GM03348 (cell line): ENCODE measurements at regions not wholly inside any gene's neighbourhood (a gene's known extent, or its start where the extent isn't known, plus 50 kb on each side); places are given as distances from the start of the nearest gene placed in this dataset.
A peak's percentile ranks its signal among the peaks of the same experiment; 100 is the strongest.

Experiments used
- DNase-seq: peaks from one replicate; pipeline ENCODE4 v3.0.0; 2012; ENCODE audit warnings: low spot score

GRCh38 chr13:39100996-39101738, 62.9 kb downstream of the NHLRC3 start:
- DNase-seq = no peak

DNA sequence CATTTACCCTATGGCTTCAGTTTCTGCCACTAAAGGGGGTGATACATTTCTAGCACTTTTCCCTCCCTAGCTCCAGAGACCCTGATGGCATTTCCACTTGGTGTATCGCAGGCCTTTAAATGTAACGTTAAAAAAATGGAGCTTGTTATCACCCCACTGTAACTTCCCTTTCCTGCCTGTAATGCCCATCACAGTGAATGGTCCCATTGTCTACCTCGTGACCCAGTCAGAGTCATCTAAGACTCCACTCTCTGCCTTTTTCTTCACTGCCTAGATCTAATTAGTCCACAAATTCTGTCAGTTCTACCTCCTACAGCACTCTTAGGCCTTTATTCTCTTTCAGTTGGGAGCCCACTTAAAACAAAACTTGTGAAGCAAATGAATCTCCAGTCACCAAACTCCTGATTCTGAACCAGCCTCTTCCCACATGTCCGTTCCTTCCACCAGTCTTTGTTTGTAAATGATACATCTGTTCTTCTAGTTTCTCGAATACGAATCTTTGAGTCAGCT, 64.8 kb downstream of the NHLRC3 start:
- DNase-seq = no peak

DNA sequence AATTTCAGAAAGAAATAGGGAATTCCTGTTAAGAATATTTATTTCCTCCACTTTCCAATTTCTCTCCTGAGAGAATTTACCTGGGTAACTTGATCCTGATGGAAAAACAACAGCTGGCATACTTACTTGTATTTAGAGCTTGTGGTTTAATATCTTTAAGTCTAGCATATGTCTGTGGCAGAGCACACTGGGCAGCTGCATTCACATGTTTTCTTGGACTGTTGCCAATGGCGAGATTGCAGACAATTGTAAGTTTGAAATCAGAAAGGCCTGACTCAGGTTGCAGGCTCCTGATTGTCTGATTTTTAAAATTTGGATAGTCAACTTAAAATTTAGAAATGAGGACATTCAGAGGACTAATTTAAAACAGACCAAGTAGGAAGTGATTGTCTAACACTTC, 66.9 kb downstream of the NHLRC3 start:
- peak; percentile 3 for DNase-seq

DNA sequence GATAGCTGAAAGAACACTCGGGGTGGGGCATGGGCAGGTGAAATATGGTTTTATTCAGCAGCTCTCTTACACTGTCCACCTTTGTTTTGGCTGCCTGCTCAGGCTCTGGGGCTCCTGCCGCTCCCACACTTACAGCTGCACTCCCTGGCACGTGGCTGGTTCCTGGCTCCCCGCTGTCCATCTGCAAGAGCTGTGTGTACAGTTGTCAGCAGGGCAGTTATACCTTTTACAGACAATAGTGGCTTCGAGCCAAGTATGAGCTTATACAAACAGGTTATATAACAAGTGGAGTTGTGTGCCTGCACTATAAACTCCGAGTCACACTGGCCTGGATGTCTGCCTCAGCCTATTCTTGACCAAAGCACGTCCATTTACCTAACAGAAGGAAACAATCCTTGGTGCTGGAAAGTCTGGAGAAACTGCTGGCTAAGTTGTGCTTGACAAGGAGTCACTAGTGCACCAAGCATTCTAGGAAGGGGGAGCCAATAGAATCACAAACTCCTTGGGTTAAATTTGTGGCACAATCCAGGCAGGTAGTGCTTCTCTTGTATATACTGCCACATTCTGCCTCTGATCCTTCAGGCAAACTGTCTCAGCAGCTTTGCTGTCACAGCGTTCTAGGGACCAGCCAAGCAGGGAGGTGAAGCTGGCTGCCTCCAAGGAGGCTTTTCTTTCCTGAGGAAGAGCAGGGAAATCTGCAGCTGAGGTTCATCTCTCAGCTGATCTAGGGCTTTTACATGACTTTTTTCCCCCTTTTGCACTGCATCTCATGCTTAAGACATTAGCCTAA, 68.2 kb downstream of the NHLRC3 start:
- DNase-seq = no peak

GRCh38 chr13:39107561-39107960, 69.3 kb downstream of the NHLRC3 start:
- no peak for DNase-seq

DNA sequence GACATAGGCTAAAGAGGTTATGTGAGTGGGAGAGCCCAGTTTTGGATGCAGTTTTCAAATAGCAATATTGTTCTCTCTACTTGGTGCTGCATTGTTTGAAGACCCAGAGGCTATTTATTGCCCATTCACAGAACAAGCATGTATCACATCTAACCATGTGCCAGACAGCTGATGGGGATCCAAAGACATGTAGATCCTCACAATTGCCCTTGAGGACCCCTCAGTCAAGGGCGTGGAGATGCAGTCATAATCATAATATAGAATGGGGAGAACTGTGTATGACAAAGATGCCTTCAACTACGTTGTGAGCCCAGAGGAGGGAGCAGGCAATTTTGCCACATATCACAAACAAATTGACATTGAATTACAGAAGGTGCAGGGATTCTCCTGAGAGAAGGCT, 70.5 kb downstream of the NHLRC3 start:
- DNase-seq = no peak

DNA sequence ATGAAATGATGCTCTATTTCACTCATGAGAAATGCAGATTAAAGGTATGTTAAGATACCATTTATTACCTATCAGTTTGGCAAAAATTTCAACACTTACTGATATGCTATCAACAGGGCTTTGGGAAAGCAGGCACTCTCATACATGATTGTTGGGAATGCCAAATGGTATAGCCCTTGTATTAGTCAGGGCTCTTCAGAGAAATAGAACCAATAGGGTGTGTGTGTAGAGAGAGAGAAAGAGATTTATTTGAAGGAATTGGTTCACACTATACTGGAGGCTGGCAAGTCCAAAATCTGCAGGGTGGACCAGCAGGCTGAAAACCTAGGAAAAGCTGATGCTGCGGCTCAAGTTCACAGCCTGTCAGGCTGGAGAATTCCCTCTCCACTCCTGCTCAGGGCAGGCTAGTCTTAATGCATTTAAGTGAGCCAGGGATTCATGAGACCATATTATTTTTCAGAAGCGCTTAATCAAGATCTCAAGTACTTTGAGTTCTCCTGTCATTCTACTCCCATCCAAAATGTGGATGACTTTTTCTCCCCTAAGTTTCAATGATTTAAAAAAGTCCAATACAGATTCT, 72.4 kb downstream of the NHLRC3 start:
- DNase-seq = no peak

DNA sequence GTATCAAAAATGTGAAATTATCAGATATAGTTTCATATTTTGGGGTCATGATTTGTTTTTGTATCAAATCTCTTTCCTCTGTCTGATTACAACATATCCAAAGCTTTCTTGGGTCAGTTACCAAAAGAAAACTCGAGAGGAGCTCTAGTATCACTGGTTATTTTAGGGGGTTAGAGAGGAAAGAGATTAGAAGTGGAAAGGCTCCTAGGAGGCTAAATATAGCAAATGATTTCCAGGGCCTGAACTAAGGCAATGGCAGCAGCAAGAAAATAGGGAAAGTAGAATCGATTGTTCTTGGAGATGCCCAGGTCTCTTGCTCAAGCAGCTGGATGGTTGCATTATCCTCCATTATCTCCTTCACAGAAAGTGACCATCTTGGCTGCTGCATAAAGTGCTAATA, 72.9 kb downstream of the NHLRC3 start:
- DNase-seq = no peak

DNA sequence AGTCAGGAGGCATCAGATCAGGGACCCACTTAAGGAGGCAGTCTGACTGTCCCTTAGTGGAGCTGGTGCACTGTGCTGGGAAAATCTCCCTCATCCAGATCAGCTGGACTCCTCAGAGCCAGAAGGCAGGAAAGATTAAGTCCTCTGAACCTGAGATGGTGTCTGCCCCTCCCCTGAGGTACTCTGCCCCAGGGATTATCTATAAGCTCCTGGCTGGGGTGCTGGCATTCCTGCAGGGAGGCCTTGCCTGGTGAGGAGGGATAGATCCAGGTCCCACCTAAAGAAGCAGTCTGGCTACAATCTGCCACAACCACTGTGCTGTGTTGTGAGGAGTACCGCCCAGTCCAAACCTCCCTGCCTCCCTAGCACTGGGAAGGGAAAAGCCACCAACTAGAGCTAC, 81.2 kb downstream of the NHLRC3 start:
- no peak for DNase-seq

DNA sequence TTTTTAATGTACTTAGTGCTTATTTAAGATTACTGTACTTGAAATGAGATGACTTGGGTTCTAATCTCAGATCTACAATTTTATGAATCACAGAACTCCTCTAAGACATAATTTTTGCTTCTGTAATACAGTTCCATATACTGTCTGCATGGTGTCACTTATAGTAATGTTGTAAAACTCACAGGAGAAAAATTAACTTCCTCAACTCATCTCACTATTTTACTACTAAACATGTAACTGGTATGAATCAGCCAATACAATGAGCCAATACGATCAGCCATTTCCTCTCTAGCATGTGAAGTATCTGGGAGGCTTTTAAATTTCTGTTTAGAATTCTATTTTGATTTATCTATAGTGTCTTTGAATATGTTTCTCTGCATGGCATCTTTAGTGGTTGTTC, 85.3 kb downstream of the NHLRC3 start:
- DNase-seq = no peak

GRCh38 chr13:39129213-39129612, 91.0 kb downstream of the NHLRC3 start:
- no peak for DNase-seq

DNA sequence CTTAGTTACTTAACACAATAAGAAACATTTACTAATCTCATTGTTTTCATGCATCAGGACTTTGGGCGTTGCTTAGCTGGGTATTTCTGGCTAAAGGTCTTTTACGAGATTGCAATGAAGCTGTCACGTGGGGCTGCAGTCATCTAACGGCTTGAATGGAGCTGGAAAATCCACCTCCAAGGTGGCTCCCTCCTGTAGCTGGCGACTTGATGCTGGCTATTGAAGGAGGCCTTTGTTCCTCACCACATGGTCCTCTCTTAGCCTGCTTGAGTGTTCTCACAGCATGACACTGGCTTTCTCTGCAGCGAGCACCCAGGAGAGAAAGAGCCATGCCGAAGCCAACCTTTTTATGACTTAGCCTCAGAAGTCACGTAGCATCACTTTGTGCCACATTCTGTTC, 92.0 kb downstream of the NHLRC3 start:
- DNase-seq = no peak

- DNase-seq = no peak
These were observed 94.3 kb downstream of the NHLRC3 start for GRCh38 chr13:39132286-39133230.

GRCh38 chr13:39133781-39134180, 95.5 kb downstream of the NHLRC3 start:
- DNase-seq = no peak

GRCh38 chr13:39134574-39134973, 96.3 kb downstream of the NHLRC3 start:
- DNase-seq = no peak

DNA sequence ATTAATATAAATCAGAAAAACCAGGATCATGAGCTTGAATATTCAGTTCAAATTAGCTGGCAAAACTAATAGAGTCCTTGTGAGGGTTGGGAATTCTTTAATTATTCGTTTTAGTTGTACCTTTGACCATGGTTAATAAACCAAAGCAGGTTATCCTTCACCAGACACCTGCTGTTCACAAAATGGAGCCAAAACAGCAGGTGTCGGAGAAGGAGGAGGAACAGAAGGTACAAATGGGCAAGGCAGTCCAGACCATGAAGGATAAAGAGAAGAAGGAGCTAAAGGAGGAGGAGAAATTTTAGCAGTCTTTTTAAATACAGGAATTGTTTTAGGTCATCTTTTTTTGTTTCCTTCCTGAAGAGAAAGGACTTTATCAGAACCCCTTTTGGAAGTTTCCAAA, 106.1 kb downstream of the NHLRC3 start:
- DNase-seq = no peak

DNA sequence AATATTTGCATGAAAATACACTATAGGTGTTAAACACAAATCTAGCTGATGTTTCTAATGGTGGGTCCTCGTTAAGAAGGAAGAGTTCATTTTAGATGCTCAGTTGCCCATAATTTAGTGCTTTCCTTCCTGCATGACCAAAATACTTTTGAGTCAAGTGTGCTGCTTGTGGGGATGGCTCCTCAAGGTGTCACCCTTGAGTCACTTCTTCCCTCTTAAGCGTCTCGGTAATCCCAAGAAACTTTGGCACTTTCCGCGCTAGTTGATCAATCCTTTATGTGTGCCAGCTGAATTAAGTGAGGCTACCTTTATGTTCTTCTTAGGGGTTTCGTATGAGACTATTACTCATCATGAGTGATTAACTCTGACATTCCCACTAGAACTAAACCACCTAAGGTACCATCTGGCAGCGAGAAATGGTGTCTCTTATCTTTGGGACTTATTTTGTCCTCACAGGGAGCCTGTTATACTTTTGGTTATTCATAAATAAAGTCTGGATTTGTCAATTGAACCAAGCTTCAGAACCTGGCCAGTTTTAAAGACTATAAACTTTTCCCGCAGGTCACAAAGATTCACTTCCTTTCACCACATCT, 106.8 kb downstream of the NHLRC3 start:
- DNase-seq = peak; percentile 81

- peak; percentile 25 for DNase-seq
These were observed 110.3 kb downstream of the NHLRC3 start for GRCh38 chr13:39148513-39148961.

GRCh38 chr13:39149896-39150295, 111.6 kb downstream of the NHLRC3 start:
- DNase-seq = no peak

GRCh38 chr13:39154041-39154440, 115.8 kb downstream of the NHLRC3 start:
- no peak for DNase-seq

- DNase-seq = no peak
These were observed 121.1 kb downstream of the NHLRC3 start for GRCh38 chr13:39159393-39159792.
